ENCODE measurements at regions not wholly inside any gene's neighbourhood (a gene's known extent, or its start where the extent isn't known, plus 50 kb on each side); places are given as distances from the start of the nearest gene placed in this dataset.

- DNase-seq (ENCODE audit: low read depth) = no peak
These were observed 95.0 kb downstream of the ERMARD start for GRCh38 chr6:169846286-169847056.

GRCh38 chr6:169845426-169846285 lies 94.2 kb downstream of the ERMARD start:
- DNase-seq (ENCODE audit: low read depth) = no peak

GRCh38 chr6:169844946-169845345 lies 93.5 kb downstream of the ERMARD start:
- no peak for DNase-seq (ENCODE audit: low read depth)

GRCh38 chr6:169843991-169844390 lies 92.6 kb downstream of the ERMARD start:
- DNase-seq (ENCODE audit: low read depth) = no peak

GRCh38 chr6:169843110-169843509 lies 91.7 kb downstream of the ERMARD start:
- DNase-seq (ENCODE audit: low read depth) = no peak

- no peak for DNase-seq (ENCODE audit: low read depth)
These were observed 90.6 kb downstream of the ERMARD start for GRCh38 chr6:169841907-169842606.

GRCh38 chr6:169841251-169841650 lies 89.8 kb downstream of the ERMARD start:
- no peak for DNase-seq (ENCODE audit: low read depth)

- no peak for DNase-seq (ENCODE audit: low read depth)
These were observed 88.6 kb downstream of the ERMARD start for GRCh38 chr6:169839898-169840631.

- no peak for DNase-seq (ENCODE audit: low read depth)
These were observed 88.1 kb downstream of the ERMARD start for GRCh38 chr6:169839493-169839892.

- no peak for DNase-seq (ENCODE audit: low read depth)
These were observed 87.6 kb downstream of the ERMARD start for GRCh38 chr6:169839029-169839481.

- DNase-seq (ENCODE audit: low read depth) = no peak
These were observed 87.1 kb downstream of the ERMARD start for GRCh38 chr6:169838346-169839028.

- DNase-seq (ENCODE audit: low read depth) = no peak
These were observed 86.3 kb downstream of the ERMARD start for GRCh38 chr6:169837529-169838250.

- no peak for DNase-seq (ENCODE audit: low read depth)
These were observed 81.9 kb downstream of the ERMARD start for GRCh38 chr6:169833258-169833794.

GRCh38 chr6:169832247-169832948 lies 81.0 kb downstream of the ERMARD start:
- no peak for DNase-seq (ENCODE audit: low read depth)

GRCh38 chr6:169831450-169832246 lies 80.2 kb downstream of the ERMARD start:
- peak; percentile 48 for DNase-seq (ENCODE audit: low read depth)

All from stimulated activated CD4-positive, alpha-beta T cell treated with anti-CD3 and anti-CD28 coated beads, Interleukin-2, amount 100 ng/mL, for 4 hours (primary cell).